Dedifferentiated amniotic fluid mesenchymal stem cell (primary cell): ENCODE measurements at regions not wholly inside any gene's neighbourhood (a gene's known extent, or its start where the extent isn't known, plus 50 kb on each side); places are given as distances from the start of the nearest gene placed in this dataset.
A peak's percentile ranks its signal among the peaks of the same experiment; 100 is the strongest.
"Not testable (repeated sequence)": the region's sequence is repeated elsewhere in the genome, so short reads cannot be mapped to it uniquely, and the experiment has no call there.

Source experiments
- DNase-seq: peaks from one replicate; pipeline ENCODE4 v3.0.0-alpha.2; 2016; ENCODE audit errors: extremely low spot score

DNA sequence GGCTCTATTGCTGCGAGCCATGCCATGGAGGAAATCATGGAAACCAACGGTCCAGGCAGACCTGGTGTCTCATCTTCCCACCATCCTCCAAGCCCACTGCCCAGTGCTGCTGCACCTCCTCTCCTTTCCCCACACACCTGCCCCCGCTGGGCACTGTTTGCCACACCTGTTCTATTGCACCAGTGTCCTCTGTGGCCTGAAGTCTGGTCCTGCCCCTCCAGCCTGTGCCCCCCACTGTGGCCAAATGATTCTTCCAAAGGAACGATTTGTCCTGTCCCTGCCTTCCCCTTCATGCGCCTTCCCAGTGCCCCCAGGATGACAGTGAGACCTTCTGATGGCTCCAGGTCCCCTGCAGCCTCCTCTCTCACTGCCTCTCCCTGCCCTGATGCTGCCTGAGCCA, 101.9 kb upstream of the TWIST2 start:
- no peak for DNase-seq

DNA sequence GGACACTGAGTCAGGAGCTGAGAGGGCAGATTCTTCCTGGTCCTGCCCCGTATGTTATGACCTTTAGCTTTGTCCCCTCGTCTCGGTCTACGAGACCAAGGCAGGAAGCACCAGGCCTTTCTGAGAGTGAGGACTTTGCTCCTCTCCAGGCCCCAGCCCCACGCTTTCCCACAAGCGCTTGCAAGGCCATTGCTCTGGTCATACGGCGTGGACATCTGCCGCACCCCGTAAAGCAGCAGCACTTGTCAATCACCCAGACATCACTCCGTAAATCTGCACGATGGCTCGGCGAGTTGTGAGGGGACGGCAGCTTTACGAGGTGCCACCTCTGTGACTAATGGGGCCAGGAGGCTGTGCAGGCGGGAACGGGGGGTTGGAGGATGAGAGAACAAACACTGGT, 100.8 kb upstream of the TWIST2 start:
- DNase-seq = no peak

DNA sequence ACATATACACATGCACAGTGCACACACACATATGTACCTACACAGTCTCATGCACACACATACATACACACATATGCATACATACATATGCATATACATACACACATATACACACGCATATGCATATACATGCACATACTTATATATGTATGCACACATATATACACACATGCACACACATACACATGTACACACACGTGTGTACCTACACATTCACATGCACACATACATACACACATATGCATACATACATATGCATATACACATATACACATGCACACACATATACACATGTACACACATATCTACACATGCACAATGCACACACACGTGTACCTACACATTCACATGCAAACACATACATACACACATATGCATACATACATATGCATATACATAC, 100.3 kb upstream of the TWIST2 start:
- DNase-seq = no peak

DNA sequence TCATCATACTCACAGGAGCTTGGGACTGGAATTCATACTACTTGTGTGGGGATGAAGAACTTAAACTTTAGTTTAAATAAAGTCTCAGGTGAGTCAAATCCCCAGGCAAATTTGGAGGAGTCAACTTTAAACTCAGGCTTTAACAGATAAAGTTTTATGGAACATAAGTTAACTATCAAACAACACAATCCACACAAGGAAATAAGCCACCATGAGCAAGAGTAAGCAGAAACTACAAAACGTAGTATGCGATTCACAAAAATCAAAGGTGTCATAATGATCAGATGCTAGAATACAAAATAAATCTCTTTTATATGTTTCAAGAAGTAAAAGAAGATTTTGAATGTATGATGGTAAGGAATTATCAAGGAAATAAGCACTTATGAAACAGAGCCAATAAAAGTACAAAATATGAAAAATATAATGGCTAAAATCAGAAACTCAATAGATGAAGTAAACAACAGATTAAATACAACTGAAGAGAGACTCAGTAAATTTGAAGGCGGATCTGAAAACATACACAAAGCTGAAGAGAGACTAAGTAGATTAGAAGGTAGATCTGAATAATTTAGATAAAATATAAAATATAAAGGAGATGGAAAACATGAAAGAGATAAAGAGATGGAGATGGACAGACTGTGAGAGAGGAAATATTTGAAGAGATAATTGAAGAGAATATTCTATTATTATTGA, 97.5 kb upstream of the TWIST2 start:
- no peak for DNase-seq

DNA sequence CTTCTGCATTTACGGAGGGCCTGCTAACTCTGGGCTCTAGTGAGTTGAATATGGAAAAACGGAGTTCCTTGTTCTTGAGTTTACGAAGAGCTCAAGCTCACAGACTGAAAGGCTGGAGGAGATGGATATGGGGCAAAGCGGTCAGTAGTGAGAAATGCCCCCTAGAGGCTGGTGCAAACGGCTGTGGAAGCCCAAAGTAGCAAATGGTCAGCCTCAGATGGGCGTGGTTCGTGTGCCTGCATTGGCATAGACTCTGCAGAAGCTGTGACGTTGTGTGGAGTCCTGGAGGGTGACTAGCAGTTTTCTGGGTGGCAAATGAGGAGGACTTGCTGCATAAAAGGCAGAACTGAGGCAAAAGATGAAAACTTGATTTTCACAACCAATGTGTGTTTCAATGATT, 93.6 kb upstream of the TWIST2 start:
- DNase-seq = no peak

DNA sequence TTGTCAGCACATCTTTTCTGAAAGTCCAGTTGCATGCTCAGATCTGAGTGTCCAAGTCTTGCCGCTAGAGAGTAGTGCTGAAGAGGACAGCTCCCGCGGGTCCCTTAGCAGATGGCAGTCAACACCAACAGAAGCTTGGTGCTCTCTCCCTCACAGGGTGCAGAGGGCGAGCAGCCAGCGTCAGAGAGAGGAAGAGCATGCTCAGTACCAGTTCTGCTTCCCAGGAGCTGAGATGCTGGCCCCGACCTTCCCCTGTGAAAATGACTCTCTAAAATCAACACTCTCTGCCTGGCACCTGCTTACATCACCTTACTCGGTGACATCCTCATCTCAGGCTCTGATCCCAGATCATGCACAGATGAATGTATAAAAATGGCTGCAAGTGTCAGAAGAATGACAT, 86.0 kb upstream of the TWIST2 start:
- DNase-seq = no peak

DNA sequence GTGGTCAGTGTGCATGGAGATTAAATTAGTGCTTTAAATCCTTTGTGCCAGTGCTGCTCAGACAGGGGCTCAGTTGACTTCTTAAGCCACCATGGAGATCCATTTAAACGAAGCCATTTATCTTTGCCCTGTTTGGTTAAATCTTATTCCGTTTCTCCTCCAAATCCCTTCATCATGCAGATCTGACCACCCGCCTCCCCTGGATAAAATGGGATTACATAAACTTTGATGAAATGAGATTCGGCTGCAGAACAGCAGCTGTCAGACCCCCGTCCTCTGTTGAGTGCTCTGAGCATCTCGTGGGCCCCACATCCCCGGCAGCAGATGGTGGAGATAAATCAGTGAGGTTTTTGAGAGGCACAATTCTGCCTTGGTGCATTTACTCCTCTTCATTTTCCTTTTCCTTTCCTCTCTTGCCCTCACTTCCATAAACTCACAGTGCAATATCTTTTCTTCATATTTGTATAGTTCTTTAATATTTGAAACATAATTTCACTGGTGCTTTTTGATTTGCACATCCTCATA, 84.4 kb upstream of the TWIST2 start:
- no peak for DNase-seq

DNA sequence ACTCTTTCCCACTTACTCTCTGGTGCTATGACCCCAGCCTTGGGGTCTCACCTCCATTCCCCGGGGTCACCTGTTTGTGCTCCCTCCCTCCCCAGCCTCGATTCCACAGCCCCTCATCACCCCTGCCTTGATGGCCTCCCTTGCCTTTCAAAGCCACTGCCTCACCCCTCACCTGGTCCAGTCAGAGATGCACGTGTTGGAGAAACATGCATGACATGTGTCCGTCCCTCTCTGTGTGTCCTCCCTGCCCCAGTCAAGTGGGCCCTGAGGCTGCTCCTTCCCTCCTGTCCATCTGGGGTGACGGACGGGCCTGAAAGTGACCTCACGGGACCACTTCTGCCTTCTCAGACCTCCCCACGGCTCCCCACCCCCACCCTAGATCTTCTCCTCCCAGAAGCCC, 82.3 kb upstream of the TWIST2 start:
- no peak for DNase-seq

DNA sequence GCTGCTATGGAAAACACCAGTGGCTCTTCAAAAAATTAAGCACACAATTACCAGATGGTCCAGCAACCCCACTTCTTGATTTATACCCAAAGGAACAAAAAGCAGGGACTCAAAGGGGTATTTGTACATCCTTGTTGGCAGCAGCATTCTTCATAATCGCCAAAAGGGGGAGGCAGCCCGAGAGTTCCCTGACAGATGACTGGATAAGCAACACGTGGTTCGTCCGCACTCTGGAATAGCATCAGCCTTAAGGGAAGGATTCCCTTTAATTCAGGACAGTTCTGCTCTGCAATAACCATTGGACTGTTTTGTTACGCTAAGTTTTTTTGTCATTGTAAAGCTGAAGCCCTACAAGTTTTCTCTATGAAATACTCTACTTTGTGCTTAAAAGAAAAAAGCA, 76.7 kb upstream of the TWIST2 start:
- peak; percentile 17 for DNase-seq

DNA sequence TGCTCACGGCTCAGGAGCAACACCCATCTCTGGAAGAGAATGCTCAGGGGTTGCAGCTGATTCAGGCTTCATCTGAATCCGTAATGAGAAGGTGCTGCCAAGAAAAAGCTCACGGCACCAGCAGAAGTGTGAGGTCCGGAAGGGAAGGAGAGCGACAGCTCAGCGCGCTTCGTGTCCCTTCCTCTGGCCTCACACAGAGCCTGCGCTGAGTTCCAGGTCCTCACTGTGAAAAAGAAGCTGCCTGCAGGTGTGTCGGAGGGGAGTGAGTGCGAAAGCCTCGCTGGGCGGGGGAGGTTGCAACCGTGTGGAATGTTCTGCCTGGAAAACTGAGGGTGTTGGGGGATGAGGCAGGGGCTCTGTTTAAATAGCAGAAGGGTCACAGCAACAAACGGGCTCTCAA, 76.2 kb upstream of the TWIST2 start:
- DNase-seq = no peak

DNA sequence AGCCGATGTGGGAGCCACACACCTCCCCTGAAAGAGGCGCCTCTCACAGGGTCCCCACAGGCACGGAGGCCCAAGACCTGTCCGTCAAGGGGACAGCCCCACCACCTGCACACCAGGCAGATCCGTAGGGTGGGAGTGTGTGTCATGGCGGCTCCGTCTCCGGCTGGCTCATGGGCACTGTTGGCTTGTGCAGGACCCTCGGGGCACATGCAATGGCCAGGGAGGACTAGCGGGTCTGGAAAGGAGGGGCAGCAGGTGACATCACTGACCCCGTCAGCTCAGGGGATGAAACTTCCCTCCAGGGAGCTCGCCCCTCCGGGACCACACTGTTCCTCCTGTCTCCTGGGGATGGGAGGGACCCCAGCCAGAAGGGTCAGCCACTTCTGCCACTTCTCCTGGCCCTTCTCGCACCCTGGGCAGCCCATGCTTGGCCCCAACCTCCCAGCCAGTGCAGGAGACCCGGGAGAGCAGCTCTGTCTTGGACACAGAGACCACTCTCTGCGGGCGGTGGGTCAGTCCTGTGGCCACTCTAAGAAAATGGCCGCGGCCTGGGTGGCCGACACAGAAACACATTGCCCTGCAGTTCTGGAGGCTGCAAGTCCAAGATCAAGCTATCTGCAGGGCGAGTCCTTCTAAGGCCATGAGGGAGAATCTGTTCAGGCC, 75.1 kb upstream of the TWIST2 start:
- no peak for DNase-seq

DNA sequence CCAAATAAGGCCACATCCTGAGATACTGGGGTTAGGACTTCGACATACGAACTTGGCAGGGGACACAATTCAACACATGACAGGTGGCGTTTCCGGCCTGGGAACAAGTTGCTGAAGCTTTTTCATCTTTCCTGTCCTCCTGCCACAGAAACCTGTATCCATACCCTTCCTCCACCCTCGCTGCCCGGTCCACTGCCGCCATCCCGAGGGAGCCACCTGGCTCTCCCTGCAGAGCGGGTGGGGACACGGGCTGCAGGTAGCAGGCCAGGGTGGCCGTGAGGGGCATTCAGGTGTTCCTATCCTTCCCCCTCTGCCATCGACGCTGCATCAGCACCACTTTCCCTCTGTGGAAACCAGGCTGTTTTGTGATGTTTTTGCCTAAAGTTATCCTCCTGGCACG, 74.4 kb upstream of the TWIST2 start:
- no peak for DNase-seq

DNA sequence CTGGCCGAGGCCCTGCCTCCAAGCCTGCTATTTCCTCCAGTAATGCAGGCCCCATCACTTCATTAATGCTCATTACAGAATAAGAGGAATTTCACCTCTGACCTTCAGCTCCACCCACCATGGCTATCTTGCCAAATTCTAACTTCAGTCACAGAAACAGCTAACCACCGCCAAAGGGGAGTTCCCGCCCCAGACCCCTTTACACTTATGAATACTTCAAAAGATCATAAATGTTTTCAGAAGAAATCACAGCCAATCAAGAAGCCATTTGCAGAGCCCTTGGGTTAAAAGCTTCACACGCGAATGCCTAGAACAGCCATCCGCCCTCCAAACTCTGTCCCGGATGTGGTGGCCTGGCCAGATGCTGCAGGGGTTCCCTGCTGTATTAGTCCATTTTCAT, 73.8 kb upstream of the TWIST2 start:
- DNase-seq = no peak

DNA sequence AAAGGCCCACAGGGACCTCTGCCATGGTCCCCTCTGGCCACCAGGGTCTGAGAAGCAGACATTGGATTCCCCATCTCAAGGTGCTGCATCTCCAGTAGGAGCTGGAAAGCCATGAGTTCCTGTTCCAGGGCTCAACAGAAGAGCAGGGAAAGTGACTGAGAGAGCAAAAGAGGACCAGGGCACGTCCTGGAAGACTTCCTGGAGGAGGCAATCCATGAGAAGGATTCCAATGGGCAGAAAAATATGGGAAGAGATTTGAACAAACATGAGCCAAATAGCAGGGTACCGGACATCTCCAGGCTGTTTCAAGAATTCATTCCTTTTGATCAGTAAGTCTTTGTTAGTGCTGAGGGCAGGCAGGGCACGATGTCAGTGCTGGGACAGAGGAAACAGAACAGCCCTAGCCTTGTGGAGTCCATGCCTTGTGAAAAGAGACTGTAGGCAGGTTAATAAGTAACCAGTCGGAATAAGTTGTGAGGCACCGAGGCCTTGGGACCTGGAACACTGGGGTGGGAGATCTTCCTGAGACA, 72.8 kb upstream of the TWIST2 start:
- no peak for DNase-seq

DNA sequence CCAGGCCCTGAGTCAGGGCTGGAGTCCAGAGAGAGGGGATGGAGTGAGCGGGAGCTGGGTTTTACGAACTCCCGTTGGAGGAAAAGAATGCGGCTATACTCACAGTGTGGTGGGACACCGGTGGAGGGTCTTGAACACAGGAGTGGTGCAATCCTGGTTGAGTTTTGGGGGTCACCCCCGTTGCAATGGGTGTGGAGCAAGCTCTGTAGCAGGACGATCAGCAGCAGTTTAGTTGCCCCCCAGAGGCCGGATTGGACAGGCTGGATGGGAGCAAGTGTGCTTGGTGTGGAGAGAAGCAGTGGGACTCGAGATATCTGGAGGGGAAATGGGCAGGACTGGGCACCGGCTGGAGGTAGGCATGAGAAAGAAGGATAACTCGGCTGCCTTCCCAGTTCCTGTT, 72.3 kb upstream of the TWIST2 start:
- DNase-seq = no peak

DNA sequence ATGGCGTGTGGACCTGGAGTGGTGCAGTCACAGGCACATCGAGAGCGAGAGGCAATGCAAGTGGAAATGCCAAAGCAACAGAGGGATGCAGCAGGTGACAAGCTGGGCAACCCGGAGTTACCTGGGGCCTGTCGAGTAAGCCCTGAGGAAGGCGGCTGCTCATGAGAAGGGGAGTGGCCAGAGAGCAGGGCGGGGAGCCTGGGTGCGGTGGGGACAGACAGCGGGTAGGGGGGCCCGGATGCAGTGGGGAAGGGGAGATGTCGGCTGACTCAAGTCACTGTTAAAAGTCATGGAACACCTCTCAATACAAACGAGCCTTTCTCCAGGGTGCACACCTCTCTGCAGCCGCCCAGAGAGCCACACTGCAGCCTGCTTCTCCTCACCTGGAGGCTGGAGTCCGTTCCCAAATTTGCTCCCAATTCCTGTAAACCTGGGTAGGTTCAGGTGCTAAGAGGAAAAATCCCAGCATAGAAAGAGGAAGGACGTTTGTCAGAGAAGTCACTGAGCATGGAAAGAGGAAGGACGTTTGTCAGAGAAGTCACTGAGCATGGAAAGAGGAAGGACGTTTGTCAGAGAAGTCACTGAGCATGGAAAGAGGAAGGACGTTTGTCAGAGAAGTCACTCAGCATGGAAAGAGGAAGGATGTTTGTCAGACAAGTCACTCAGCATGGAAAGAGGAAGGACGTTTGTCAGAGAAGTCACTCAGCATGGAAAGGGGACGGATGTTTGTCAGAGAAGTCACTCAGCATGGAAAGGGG, 71.7 kb upstream of the TWIST2 start:
- DNase-seq = no peak

DNA sequence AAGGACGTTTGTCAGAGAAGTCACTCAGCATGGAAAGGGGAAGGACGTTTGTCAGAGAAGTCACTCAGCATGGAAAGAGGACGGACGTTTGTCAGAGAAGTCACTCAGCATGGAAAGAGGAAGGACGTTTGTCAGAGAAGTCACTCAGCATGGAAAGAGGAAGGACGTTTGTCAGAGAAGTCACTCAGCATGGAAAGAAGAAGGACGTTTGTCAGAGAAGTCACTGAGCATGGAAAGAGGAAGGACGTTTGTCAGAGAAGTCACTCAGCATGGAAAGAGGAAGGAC, 71.2 kb upstream of the TWIST2 start:
- DNase-seq = not testable (repeated sequence)

DNA sequence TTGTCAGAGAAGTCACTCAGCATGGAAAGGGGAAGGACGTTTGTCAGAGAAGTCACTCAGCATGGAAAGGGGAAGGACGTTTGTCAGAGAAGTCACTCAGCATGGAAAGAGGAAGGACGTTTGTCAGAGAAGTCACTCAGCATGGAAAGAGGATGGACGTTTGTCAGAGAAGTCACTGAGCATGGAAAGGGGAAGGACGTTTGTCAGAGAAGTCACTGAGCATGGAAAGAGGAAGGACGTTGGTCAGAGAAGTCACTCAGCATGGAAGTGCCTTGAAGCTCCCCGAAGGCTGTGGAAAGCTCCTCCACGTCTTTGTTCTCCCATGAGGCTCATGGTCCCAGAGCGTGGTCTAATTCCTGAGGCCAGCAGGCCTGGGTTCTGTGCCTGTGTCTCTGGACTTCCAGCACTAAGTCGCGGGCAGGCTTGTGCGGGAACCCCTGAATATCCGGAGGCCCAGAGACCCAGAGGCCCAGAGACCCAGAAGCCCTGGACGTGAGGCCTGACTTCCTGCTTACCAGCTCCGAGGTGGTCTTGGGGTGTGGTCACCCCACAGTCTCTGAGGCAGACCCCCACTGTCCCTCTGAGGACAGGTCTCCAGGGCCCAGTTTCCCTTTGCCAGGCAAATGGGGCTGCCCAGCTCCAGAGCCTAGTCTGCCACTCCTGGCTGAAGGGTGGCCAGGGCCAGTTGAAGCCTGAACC, 70.4 kb upstream of the TWIST2 start:
- no peak for DNase-seq

DNA sequence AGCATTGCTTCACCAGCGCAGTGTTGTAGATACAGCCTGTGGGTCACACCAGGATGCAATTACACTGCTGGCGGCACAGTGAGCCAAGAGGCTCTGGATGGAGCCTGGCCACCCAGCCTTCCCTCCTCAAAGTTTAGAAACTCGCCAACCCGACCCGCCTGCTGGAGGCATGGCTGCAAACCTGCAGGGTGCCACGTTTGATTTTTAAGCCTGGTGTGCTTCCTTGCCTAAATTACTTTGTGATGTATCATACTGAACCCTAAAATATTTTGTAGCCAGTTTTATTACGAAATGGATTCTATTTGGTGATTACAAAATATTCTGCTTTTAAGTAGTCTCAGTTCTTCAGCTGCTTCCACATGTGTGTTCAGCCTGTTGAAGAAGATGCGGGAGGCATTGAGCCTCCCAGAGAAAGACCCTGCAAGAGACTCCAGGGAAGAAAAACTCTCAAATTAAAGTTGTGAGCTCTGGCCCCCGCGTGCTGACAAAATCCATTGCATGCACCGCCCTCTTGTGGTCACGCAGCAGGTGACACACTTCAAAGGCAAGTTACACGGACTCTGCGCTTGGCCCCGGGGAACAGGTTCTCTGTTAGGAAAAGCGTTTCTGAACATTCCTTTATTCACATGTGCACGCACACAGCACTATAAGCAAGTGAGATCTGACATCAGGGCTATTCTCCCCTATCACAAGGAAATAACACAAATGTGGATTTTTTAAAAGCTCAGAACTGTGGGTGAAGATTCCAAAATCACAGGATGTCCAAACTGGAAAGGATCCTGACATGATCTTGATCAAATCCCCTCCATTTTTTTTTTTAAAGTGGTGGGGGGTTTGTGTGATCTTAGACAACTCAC, 63.0 kb upstream of the TWIST2 start:
- DNase-seq = peak; percentile 64

DNA sequence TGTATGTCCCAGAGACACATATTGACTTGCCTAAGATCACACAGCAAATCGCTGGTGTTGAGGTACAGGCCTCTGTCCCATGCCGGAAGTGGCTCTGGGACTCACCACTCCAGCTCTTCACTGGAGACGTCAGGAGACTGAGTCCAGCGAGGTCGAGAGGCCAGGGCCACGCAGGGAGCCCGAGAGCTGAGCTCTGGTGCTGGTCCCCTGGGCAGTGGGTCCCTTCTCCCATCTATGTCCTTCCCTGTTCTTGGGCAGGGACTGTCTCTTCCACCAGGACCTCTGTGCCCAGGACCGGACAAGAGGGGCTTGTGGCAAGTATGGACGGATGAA, 62.4 kb upstream of the TWIST2 start:
- no peak for DNase-seq

DNA sequence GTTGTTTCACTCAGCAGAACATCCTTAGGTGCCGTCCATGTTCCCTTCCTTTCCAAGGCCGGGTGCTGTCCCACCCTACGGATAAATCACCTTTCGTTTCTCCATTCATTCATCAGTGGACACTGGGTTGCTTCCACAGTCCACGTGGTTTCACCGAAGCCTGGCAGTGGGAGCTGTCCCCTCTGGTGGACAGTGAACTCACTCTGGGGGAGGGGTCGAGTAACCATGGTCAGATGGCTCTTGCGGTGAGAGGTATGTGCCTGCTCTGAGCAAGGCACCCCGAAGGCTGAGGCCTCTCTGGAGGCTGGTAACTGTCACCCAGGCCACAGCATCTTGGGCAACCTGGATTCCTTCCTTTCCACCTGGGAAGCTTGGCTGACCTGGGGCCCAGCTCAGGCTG, 61.5 kb upstream of the TWIST2 start:
- no peak for DNase-seq
